ENCODE measurements at regions not wholly inside any gene's neighbourhood (a gene's known extent, or its start where the extent isn't known, plus 50 kb on each side); places are given as distances from the start of the nearest gene placed in this dataset.
"Not testable (repeated sequence)": the region's sequence is repeated elsewhere in the genome, so short reads cannot be mapped to it uniquely, and the experiment has no call there.

DNA sequence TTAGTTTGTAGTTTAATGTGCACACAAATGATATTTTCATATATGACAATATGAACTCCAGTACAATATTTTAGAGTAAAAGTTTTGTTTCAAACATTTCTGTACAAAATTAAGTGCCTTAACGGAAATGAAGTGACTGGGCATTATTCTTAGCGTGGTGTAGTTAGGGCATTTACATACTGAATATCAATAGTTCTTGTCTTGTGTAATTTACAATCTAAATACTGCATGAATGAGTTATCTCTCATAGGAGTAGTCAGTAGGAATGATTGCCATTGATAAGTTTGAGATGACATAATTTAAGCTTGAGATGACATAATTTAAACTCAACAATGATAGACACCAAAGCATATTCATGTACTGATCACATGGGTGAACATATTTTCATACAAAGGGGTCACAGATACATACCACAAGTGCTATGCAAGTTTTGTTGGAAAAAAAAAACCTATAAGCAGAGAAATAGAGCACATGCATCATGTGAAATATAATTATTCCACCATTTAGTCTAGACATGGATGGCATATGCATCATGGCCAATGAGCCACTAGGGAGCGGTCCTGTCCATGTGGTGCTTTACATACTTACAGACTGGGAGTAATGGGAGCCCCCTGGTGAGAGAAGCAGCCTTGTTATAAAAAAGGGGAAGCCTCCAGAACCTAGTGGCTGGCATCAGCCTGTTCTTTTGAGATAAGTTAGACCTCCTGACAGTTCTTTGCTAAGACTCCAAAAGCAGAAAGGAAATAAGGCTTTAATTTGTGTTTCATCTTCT is 1523.9 kb downstream of the MAT2B start:
- Mint-ChIP-seq H3K27ac (no peak overlapping the region), H3K4me1 (ENCODE audit: low read depth in 2 of 2) (no peaks in the 10 kb centered on the region), H3K27me3 (no peaks in the 10 kb centered on the region), H3K9me3 (peaks cover 1 to 2% of the 10 kb centered on the region in 2 donors), H3K36me3 (ENCODE audit: insufficient read depth) (no peaks in the 10 kb centered on the region), H3K4me3 (no peak overlapping the region)
- no peak for DNase-seq
- no peak for ATAC-seq (replicated peaks)

GRCh38 chr5:165030971-165031370 is 1525.6 kb downstream of the MAT2B start:
- Mint-ChIP-seq H3K27me3 (no peaks in the 10 kb centered on the region), H3K4me3 (no peak overlapping the region), H3K9me3 (peaks cover 0 to 6% of the 10 kb centered on the region in 2 donors), H3K36me3 (ENCODE audit: insufficient read depth) (no peaks in the 10 kb centered on the region), H3K27ac (no peak overlapping the region), H3K4me1 (ENCODE audit: low read depth in 2 of 2) (no peaks in the 10 kb centered on the region)
- DNase-seq (no peak), ATAC-seq (replicated peaks) (no peak)

- DNase-seq (no peak), ATAC-seq (replicated peaks) (no peak)
- no peak overlapping the region for H3K4me3 Mint-ChIP-seq
- no peak overlapping the region for H3K27ac Mint-ChIP-seq
- no peaks in the 10 kb centered on the region for H3K36me3 Mint-ChIP-seq (ENCODE audit: insufficient read depth)
- peaks cover 0 to 6% of the 10 kb centered on the region in 2 donors for H3K9me3 Mint-ChIP-seq
- H3K27me3 Mint-ChIP-seq = no peaks in the 10 kb centered on the region
- H3K4me1 Mint-ChIP-seq (ENCODE audit: low read depth in 2 of 2) = no peaks in the 10 kb centered on the region
Observed at GRCh38 chr5:165031371-165031770, 1526.0 kb downstream of the MAT2B start.

DNA sequence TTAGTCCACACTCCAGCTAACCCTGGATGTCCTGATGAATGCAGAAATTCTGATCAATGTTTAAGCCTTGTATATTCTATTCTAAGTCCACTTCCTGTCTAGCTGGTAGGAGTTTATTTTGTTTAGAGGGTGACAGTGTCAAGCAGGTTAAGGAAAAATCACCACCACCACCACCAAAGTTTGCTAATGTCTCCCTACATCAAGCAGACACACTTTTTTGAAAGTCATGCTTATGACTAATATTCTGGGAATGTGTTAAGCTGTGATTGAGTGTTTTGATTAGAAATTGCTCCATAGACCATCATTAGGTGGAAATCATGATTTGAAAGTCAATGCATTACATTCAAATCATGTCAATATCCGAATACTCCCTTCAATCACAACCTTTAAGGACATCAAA is 1530.1 kb downstream of the MAT2B start:
- Mint-ChIP-seq H3K27me3 (no peaks in the 10 kb centered on the region), H3K27ac (no peak overlapping the region), H3K36me3 (ENCODE audit: insufficient read depth) (no peaks in the 10 kb centered on the region), H3K4me1 (ENCODE audit: low read depth in 2 of 2) (no peaks in the 10 kb centered on the region), H3K9me3 (peaks cover 0 to 11% of the 10 kb centered on the region in 2 donors), H3K4me3 (no peak overlapping the region)
- ATAC-seq (replicated peaks) (no peak), DNase-seq (no peak)

GRCh38 chr5:165039748-165040147 is 1534.3 kb downstream of the MAT2B start:
- H3K4me3 Mint-ChIP-seq = no peak overlapping the region
- DNase-seq (no peak), ATAC-seq (replicated peaks) (no peak)
- H3K9me3 Mint-ChIP-seq = peaks cover 9 to 15% of the 10 kb centered on the region in 2 donors
- H3K36me3 Mint-ChIP-seq (ENCODE audit: insufficient read depth) = peaks cover 3% of the 10 kb centered on the region
- H3K4me1 Mint-ChIP-seq (ENCODE audit: low read depth in 2 of 2) = no peaks in the 10 kb centered on the region
- no peaks in the 10 kb centered on the region for H3K27me3 Mint-ChIP-seq
- H3K27ac Mint-ChIP-seq = no peak overlapping the region

GRCh38 chr5:165045941-165046340 is 1540.5 kb downstream of the MAT2B start:
- not testable (repeated sequence) for H3K4me1 Mint-ChIP-seq (ENCODE audit: low read depth in 2 of 2); H3K36me3 Mint-ChIP-seq (ENCODE audit: insufficient read depth); H3K27ac Mint-ChIP-seq; DNase-seq; H3K4me3 Mint-ChIP-seq; ATAC-seq (replicated peaks); H3K27me3 Mint-ChIP-seq
- peaks cover 9 to 13% of the 10 kb centered on the region in 2 donors for H3K9me3 Mint-ChIP-seq

GRCh38 chr5:165055476-165055875 is 1550.1 kb downstream of the MAT2B start:
- Mint-ChIP-seq H3K36me3 (ENCODE audit: insufficient read depth) (no peaks in the 10 kb centered on the region), H3K4me3 (no peak overlapping the region), H3K27me3 (no peaks in the 10 kb centered on the region), H3K9me3 (peaks cover 0 to 8% of the 10 kb centered on the region in 2 donors), H3K4me1 (ENCODE audit: low read depth in 2 of 2) (no peaks in the 10 kb centered on the region), H3K27ac (no peak overlapping the region)
- DNase-seq = no peak
- no peak for ATAC-seq (replicated peaks)

DNA sequence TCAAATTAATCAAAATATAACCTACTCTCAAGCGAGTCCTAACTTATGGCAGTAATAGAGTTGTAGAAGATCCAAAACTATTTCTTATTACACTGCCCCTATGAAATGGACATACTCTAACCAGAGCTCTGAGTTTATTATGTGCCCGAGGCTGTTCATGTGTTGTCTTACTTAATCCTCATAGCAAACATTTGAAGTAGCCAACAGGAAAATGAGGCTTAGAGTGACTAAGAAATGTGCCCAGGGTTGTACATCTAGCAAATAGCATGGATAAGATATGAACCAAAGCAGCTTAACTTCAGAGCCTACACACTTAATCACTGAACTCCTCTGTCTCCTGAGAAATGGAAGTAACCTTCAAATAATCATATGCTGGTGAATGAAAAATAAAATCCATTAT is 1551.7 kb downstream of the MAT2B start:
- no peaks in the 10 kb centered on the region for H3K36me3 Mint-ChIP-seq (ENCODE audit: insufficient read depth)
- no peak overlapping the region for H3K4me3 Mint-ChIP-seq
- peaks cover 2 to 9% of the 10 kb centered on the region in 2 donors for H3K9me3 Mint-ChIP-seq
- H3K4me1 Mint-ChIP-seq (ENCODE audit: low read depth in 2 of 2) = no peaks in the 10 kb centered on the region
- H3K27me3 Mint-ChIP-seq = no peaks in the 10 kb centered on the region
- ATAC-seq (replicated peaks) (no peak), DNase-seq (no peak)
- no peak overlapping the region for H3K27ac Mint-ChIP-seq

- Mint-ChIP-seq H3K4me1 (ENCODE audit: low read depth in 2 of 2) (no peaks in the 10 kb centered on the region), H3K36me3 (ENCODE audit: insufficient read depth) (no peaks in the 10 kb centered on the region), H3K4me3 (no peak overlapping the region), H3K27ac (no peak overlapping the region), H3K9me3 (peaks cover 13 to 15% of the 10 kb centered on the region in 2 donors), H3K27me3 (no peaks in the 10 kb centered on the region)
- ATAC-seq (replicated peaks) = no peak
- DNase-seq = no peak
Observed at GRCh38 chr5:165066751-165067385, 1561.4 kb downstream of the MAT2B start.

GRCh38 chr5:165076686-165077085 is 1571.3 kb downstream of the MAT2B start:
- Mint-ChIP-seq H3K27ac (no peak overlapping the region), H3K4me1 (ENCODE audit: low read depth in 2 of 2) (no peaks in the 10 kb centered on the region), H3K9me3 (peaks cover 11 to 19% of the 10 kb centered on the region in 2 donors), H3K4me3 (no peak overlapping the region), H3K36me3 (ENCODE audit: insufficient read depth) (peaks cover 4% of the 10 kb centered on the region), H3K27me3 (no peaks in the 10 kb centered on the region)
- no peak for ATAC-seq (replicated peaks)
- DNase-seq = no peak

GRCh38 chr5:165079389-165079788 is 1574.0 kb downstream of the MAT2B start:
- Mint-ChIP-seq H3K9me3 (peaks cover 0 to 6% of the 10 kb centered on the region in 2 donors), H3K4me1 (ENCODE audit: low read depth in 2 of 2) (no peaks in the 10 kb centered on the region), H3K27me3 (no peaks in the 10 kb centered on the region), H3K27ac (no peak overlapping the region), H3K4me3 (no peak overlapping the region), H3K36me3 (ENCODE audit: insufficient read depth) (peaks cover 4% of the 10 kb centered on the region)
- ATAC-seq (replicated peaks) (no peak), DNase-seq (no peak)

GRCh38 chr5:165083394-165083793 is 1578.0 kb downstream of the MAT2B start:
- H3K4me1 Mint-ChIP-seq (ENCODE audit: low read depth in 2 of 2) = no peaks in the 10 kb centered on the region
- DNase-seq = no peak
- ATAC-seq (replicated peaks) = no peak
- no peaks in the 10 kb centered on the region for H3K36me3 Mint-ChIP-seq (ENCODE audit: insufficient read depth)
- no peaks in the 10 kb centered on the region for H3K27me3 Mint-ChIP-seq
- no peak overlapping the region for H3K4me3 Mint-ChIP-seq
- H3K27ac Mint-ChIP-seq = no peak overlapping the region
- peaks cover 0 to 4% of the 10 kb centered on the region in 2 donors for H3K9me3 Mint-ChIP-seq

GRCh38 chr5:165086465-165086864 is 1581.0 kb downstream of the MAT2B start:
- no peaks in the 10 kb centered on the region for H3K36me3 Mint-ChIP-seq (ENCODE audit: insufficient read depth)
- H3K4me1 Mint-ChIP-seq (ENCODE audit: low read depth in 2 of 2) = no peaks in the 10 kb centered on the region
- no peak for ATAC-seq (replicated peaks)
- DNase-seq = no peak
- H3K27ac Mint-ChIP-seq = no peak overlapping the region
- no peak overlapping the region for H3K4me3 Mint-ChIP-seq
- H3K27me3 Mint-ChIP-seq = no peaks in the 10 kb centered on the region
- peaks cover 0 to 3% of the 10 kb centered on the region in 2 donors for H3K9me3 Mint-ChIP-seq

DNA sequence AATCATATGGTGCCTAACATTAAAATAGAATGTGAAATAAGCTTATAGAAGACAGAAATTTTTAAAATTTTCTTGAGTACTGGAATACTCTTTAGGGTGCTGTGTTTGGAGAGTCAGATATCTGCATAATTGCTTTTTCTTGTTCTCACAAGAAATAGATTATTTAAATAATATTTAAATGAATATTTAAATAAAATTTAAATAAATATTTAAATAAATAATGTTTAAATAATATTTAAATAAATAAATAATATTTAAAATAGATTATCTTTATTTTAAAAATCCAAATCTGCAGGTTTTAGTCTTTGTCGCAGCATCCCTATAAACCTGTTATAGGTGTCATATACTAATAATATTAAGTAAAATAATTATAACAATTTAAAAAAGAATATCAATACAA is 1589.4 kb downstream of the MAT2B start:
- DNase-seq (no peak), ATAC-seq (replicated peaks) (no peak)
- Mint-ChIP-seq H3K27ac (no peak overlapping the region), H3K27me3 (no peaks in the 10 kb centered on the region), H3K4me3 (no peak overlapping the region), H3K9me3 (peaks cover 6 to 8% of the 10 kb centered on the region in 2 donors), H3K36me3 (ENCODE audit: insufficient read depth) (peaks cover 2% of the 10 kb centered on the region), H3K4me1 (ENCODE audit: low read depth in 2 of 2) (no peaks in the 10 kb centered on the region)

All from effector memory CD8-positive, alpha-beta T cell (primary cell).